ENCODE measurements at regions not wholly inside any gene's neighbourhood (a gene's known extent, or its start where the extent isn't known, plus 50 kb on each side); places are given as distances from the start of the nearest gene placed in this dataset.
"Not testable (repeated sequence)": the region's sequence is repeated elsewhere in the genome, so short reads cannot be mapped to it uniquely, and the experiment has no call there.

GRCh38 chr5:109630093-109630492 is 59.6 kb upstream of the MAN2A1 start:
- DNase-seq (ENCODE audit: extremely low read depth, low read depth, low spot score), result no peak

GRCh38 chr5:109628591-109628990 is 61.1 kb upstream of the MAN2A1 start:
- DNase-seq (ENCODE audit: extremely low read depth, low read depth, low spot score), result no peak

GRCh38 chr5:109621266-109621665 is 68.5 kb upstream of the MAN2A1 start:
- DNase-seq (ENCODE audit: extremely low read depth, low read depth, low spot score), result not testable (repeated sequence)

GRCh38 chr5:109620651-109621050 is 69.1 kb upstream of the MAN2A1 start:
- DNase-seq (ENCODE audit: extremely low read depth, low read depth, low spot score), result no peak

GRCh38 chr5:109619606-109620005 is 70.1 kb upstream of the MAN2A1 start:
- DNase-seq (ENCODE audit: extremely low read depth, low read depth, low spot score), result no peak

GRCh38 chr5:109619021-109619460 is 70.7 kb upstream of the MAN2A1 start:
- DNase-seq (ENCODE audit: extremely low read depth, low read depth, low spot score), result no peak

GRCh38 chr5:109614981-109615380 is 74.7 kb upstream of the MAN2A1 start:
- no peak for DNase-seq (ENCODE audit: extremely low read depth, low read depth, low spot score)

GRCh38 chr5:109614301-109614700 is 75.4 kb upstream of the MAN2A1 start:
- DNase-seq (ENCODE audit: extremely low read depth, low read depth, low spot score), result no peak

- no peak for DNase-seq (ENCODE audit: extremely low read depth, low read depth, low spot score)
These were observed 77.3 kb upstream of the MAN2A1 start for GRCh38 chr5:109612278-109612905.

GRCh38 chr5:109611505-109611904 is 78.2 kb upstream of the MAN2A1 start:
- no peak for DNase-seq (ENCODE audit: extremely low read depth, low read depth, low spot score)

GRCh38 chr5:109611061-109611460 is 78.7 kb upstream of the MAN2A1 start:
- no peak for DNase-seq (ENCODE audit: extremely low read depth, low read depth, low spot score)

GRCh38 chr5:109610581-109610980 is 79.1 kb upstream of the MAN2A1 start:
- DNase-seq (ENCODE audit: extremely low read depth, low read depth, low spot score), result no peak

GRCh38 chr5:109605207-109605730 is 84.5 kb upstream of the MAN2A1 start:
- no peak for DNase-seq (ENCODE audit: extremely low read depth, low read depth, low spot score)

- no peak for DNase-seq (ENCODE audit: extremely low read depth, low read depth, low spot score)
These were observed 85.0 kb upstream of the MAN2A1 start for GRCh38 chr5:109604758-109605157.

- DNase-seq (ENCODE audit: extremely low read depth, low read depth, low spot score), result no peak
These were observed 88.0 kb upstream of the MAN2A1 start for GRCh38 chr5:109601736-109602135.

GRCh38 chr5:109597893-109598292 is 91.8 kb upstream of the MAN2A1 start:
- no peak for DNase-seq (ENCODE audit: extremely low read depth, low read depth, low spot score)

- no peak for DNase-seq (ENCODE audit: extremely low read depth, low read depth, low spot score)
These were observed 95.5 kb upstream of the MAN2A1 start for GRCh38 chr5:109594217-109594616.

- DNase-seq (ENCODE audit: extremely low read depth, low read depth, low spot score), result no peak
These were observed 98.9 kb upstream of the MAN2A1 start for GRCh38 chr5:109590799-109591198.

- DNase-seq (ENCODE audit: extremely low read depth, low read depth, low spot score), result no peak
These were observed 99.7 kb upstream of the MAN2A1 start for GRCh38 chr5:109589986-109590385.

- no peak for DNase-seq (ENCODE audit: extremely low read depth, low read depth, low spot score)
These were observed 100.5 kb upstream of the MAN2A1 start for GRCh38 chr5:109589239-109589638.

GRCh38 chr5:109588281-109589035 is 101.3 kb upstream of the MAN2A1 start:
- no peak for DNase-seq (ENCODE audit: extremely low read depth, low read depth, low spot score)

- peak; percentile 4 for DNase-seq (ENCODE audit: extremely low read depth, low read depth, low spot score)
These were observed 104.6 kb upstream of the MAN2A1 start for GRCh38 chr5:109584986-109585599.

All from glomerular endothelial cell (primary cell).